Keratinocyte (primary cell): ENCODE measurements at regions not wholly inside any gene's neighbourhood (a gene's known extent, or its start where the extent isn't known, plus 50 kb on each side); places are given as distances from the start of the nearest gene placed in this dataset.

ENCODE experiments used
- DNase-seq: peaks from one replicate; pipeline ENCODE4 v3.0.0-alpha.2; 2011; ENCODE audit warnings: low read depth, missing footprints, low spot score
- FAIRE-seq: peaks from 2 replicates; lab custom pipeline; 2011; peaks lifted over from hg19 to GRCh38; lab: Jason Lieb, UNC
- H2AFZ ChIP-seq: 2 replicates; pipeline ENCODE4 v1.6.0; 2012; ENCODE audit warnings: low read length, control low read depth, inconsistent platforms; ENCODE audit not compliant: control insufficient read depth
- H3K27ac ChIP-seq: 2 replicates; pipeline ENCODE4 v1.5.1; 2011; ENCODE audit warnings: low read length; ENCODE audit not compliant: control insufficient read depth, insufficient read depth
- H3K27me3 ChIP-seq: 3 replicates; pipeline ENCODE4 v1.6.0; 2011; ENCODE audit warnings: low read length; ENCODE audit not compliant: control insufficient read depth, insufficient read depth; ENCODE audit errors: extremely low read depth
- H3K36me3 ChIP-seq, 2 experiments: 2 replicates in 1 of 2; 3 replicates in 1 of 2; pipeline ENCODE4 v1.5.1; 2011; ENCODE audit warnings: low read length in 2 of 2, mild to moderate bottlenecking in 1 of 2; ENCODE audit not compliant: control insufficient read depth in 2 of 2, insufficient read depth in 2 of 2; ENCODE audit errors: extremely low read depth in 1 of 2
- H3K4me1 ChIP-seq: 3 replicates; pipeline ENCODE4 v1.5.1; 2011; ENCODE audit warnings: low read length; ENCODE audit not compliant: control insufficient read depth, insufficient read depth; ENCODE audit errors: extremely low read depth
- H3K4me2 ChIP-seq: 3 replicates; pipeline ENCODE4 v1.6.0; 2011; ENCODE audit warnings: low read depth, low read length; ENCODE audit not compliant: control insufficient read depth, insufficient read depth; ENCODE audit errors: extremely low read depth
- H3K4me3 ChIP-seq, 3 experiments: fragments of 200-600 bp in 1 of 3; sonication (generic) in 1 of 3; 2 replicates in 2 of 3; 3 replicates in 1 of 3; pipeline ENCODE4 v1.5.1; 2011 to 2016; ENCODE audit warnings: low read length in 3 of 3, mild to moderate bottlenecking in 3 of 3, control low read depth in 2 of 3, inconsistent platforms in 1 of 3, low read depth in 1 of 3, mixed read lengths in 1 of 3, mixed run types in 1 of 3, moderate library complexity in 1 of 3; ENCODE audit not compliant: control insufficient read depth in 2 of 3, insufficient read depth in 2 of 3; ENCODE audit errors: extremely low read depth in 1 of 3
- H3K79me2 ChIP-seq: 2 replicates; pipeline ENCODE4 v1.6.0; 2012; ENCODE audit warnings: low read length; ENCODE audit not compliant: control insufficient read depth, insufficient read depth
- H3K9ac ChIP-seq: 3 replicates; pipeline ENCODE4 v1.6.0; 2011; ENCODE audit warnings: low read length; ENCODE audit not compliant: control insufficient read depth, insufficient read depth; ENCODE audit errors: extremely low read depth
- H3K9me1 ChIP-seq: 3 replicates; pipeline ENCODE4 v1.6.0; 2011; ENCODE audit warnings: low read length; ENCODE audit not compliant: control insufficient read depth, insufficient read depth; ENCODE audit errors: extremely low read depth
- H3K9me3 ChIP-seq: 2 replicates; pipeline ENCODE4 v1.5.1; 2012; ENCODE audit warnings: low read depth, low read length; ENCODE audit not compliant: control insufficient read depth
- H4K20me1 ChIP-seq: 3 replicates; pipeline ENCODE4 v1.6.0; 2011; ENCODE audit warnings: low read length; ENCODE audit not compliant: control insufficient read depth, insufficient read depth; ENCODE audit errors: extremely low read depth
- EZH2 ChIP-seq: IDR thresholded peaks from one replicate; pipeline ENCODE4 v1.6.1; 2012; ENCODE audit warnings: inconsistent platforms, mild to moderate bottlenecking, low read length, moderate library complexity
- dilution Hi-C: fragments of 300-500 bp; cut with MboI; formaldehyde crosslinking; loops from one replicate; pipeline ENCODE4 v1.7.0; 2020; ENCODE audit warnings: low sequenced_read_pairs; ENCODE audit not compliant: extremely low pct_ligation_motif_present
- TF ChIP-seq, protein P1 (sequence below), 3 experiments: IDR thresholded peaks in 1 of 3; conservative IDR thresholded peaks in 1 of 3; optimal IDR thresholded peaks in 1 of 3; 2 replicates in 2 of 3; 3 replicates in 1 of 3; pipeline versions ENCODE3 to v1.5.1; 2011; ENCODE audit warnings: low read length in 3 of 3, mild to moderate bottlenecking in 3 of 3, moderate library complexity in 2 of 3, control low read depth in 1 of 3, inconsistent platforms in 1 of 3; ENCODE audit not compliant: insufficient read depth in 2 of 3; ENCODE audit errors: extremely low read depth in 1 of 3

DNA sequence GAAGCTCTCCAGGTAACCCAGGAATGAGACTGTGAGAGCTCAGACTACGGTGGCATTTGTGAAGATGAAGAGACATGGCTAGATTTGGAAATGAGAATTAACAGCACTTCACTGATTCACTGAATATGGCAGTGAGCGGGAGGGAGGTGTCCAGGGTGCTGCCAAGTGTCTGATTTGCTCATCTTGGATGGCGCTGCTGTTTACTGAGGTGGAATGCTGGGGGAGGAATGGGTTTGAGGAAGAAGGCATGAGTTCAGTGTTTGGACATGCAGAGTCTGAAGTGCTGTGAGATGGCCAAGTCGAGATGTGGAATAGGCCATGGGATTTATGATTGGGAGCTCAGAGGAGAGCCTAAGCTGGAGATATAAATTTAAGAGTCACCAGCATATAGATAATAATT lies 437.1 kb upstream of the NPVF start:
- no peaks in the 10 kb centered on the region for H3K9me3 ChIP-seq
- H2AFZ ChIP-seq, result no peak overlapping the region
- DNase-seq, result no peak
- no peaks in the 10 kb centered on the region for H3K4me1 ChIP-seq
- no peak overlapping the region for H3K4me2 ChIP-seq
- H3K9ac ChIP-seq, result no peak overlapping the region
- H3K27ac ChIP-seq, result no peak overlapping the region
- no peak for FAIRE-seq
- no peaks in the 10 kb centered on the region for H4K20me1 ChIP-seq
- peaks cover 13% of the 10 kb centered on the region for H3K27me3 ChIP-seq
- no peaks in the 10 kb centered on the region for H3K36me3 ChIP-seq
- H3K9me1 ChIP-seq, result no peaks in the 10 kb centered on the region
- no peak overlapping the region for H3K4me3 ChIP-seq
- TF ChIP-seq, protein P1, sequence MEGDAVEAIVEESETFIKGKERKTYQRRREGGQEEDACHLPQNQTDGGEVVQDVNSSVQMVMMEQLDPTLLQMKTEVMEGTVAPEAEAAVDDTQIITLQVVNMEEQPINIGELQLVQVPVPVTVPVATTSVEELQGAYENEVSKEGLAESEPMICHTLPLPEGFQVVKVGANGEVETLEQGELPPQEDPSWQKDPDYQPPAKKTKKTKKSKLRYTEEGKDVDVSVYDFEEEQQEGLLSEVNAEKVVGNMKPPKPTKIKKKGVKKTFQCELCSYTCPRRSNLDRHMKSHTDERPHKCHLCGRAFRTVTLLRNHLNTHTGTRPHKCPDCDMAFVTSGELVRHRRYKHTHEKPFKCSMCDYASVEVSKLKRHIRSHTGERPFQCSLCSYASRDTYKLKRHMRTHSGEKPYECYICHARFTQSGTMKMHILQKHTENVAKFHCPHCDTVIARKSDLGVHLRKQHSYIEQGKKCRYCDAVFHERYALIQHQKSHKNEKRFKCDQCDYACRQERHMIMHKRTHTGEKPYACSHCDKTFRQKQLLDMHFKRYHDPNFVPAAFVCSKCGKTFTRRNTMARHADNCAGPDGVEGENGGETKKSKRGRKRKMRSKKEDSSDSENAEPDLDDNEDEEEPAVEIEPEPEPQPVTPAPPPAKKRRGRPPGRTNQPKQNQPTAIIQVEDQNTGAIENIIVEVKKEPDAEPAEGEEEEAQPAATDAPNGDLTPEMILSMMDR (optimal IDR thresholded peaks at IDR 0.05 in 1 of 3, IDR thresholded peaks at IDR 0.05 in 1 of 3, conservative IDR thresholded peaks at IDR 0.05 in 1 of 3; ENCODE audit: extremely low read depth in 1 of 3, insufficient read depth in 2 of 3, low read length in 3 of 3), result no peak
- TF ChIP-seq EZH2, result no peak
- H3K79me2 ChIP-seq, result no peaks in the 10 kb centered on the region
- dilution Hi-C loops, result no loop called here

DNA sequence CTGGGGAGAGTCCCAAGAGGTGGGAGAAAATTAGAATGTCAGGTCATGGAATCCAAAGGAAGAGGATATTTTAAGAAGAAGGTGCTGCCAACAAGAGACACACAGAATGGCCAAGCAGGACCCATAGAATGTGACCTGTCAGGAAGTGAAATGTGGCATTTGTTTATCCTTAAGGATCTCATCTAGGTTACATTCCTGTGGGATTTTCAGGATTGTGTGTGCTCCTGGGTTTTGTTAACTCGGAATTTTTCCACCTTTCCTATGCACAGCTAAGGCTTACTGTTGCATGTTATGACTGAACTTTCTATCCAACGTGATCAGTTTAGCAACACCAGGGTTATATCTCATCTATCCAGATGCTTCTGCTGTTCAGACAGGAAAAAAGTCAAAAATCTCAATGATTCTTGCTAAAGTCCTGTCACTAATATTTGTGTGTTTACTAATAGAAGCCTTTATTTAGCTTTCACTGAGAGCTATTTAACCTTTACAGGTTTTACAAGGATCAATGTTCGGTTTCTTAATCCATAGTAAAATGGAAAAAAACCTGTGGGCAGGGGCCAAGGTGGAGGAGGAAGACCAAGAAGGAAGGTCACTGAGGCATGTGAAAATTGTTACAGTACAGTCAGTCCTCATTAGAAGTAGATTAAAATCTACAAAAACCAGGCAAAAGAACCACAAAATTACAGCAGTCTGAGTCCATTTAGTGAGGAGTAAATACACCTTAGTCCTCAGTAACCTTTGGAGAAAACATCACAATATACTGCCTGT lies 437.8 kb upstream of the NPVF start:
- dilution Hi-C loops, result no loop called here
- Histone ChIP-seq H4K20me1 (no peaks in the 10 kb centered on the region), H3K36me3 (no peaks in the 10 kb centered on the region), H3K27me3 (peaks cover 16% of the 10 kb centered on the region), H3K9me1 (no peaks in the 10 kb centered on the region), H2AFZ (no peak overlapping the region), H3K79me2 (no peaks in the 10 kb centered on the region), H3K4me3 (no peak overlapping the region), H3K4me1 (no peaks in the 10 kb centered on the region), H3K9me3 (no peaks in the 10 kb centered on the region), H3K27ac (no peak overlapping the region), H3K9ac (no peak overlapping the region), H3K4me2 (no peak overlapping the region)
- FAIRE-seq, result no peak
- no peak for DNase-seq
- TF ChIP-seq EZH2, result no peak
- TF ChIP-seq, protein P1 (optimal IDR thresholded peaks at IDR 0.05 in 1 of 3, IDR thresholded peaks at IDR 0.05 in 1 of 3, conservative IDR thresholded peaks at IDR 0.05 in 1 of 3; ENCODE audit: extremely low read depth in 1 of 3, insufficient read depth in 2 of 3, low read length in 3 of 3), result no peak
